Heart left ventricle (tissue), 16 donors: ENCODE measurements at regions not wholly inside any gene's neighbourhood (a gene's known extent, or its start where the extent isn't known, plus 50 kb on each side); places are given as distances from the start of the nearest gene placed in this dataset.
A peak's percentile ranks its signal among the peaks of the same experiment; 100 is the strongest.

Experiments used
- ATAC-seq, 4 donors: fragments of 200-7000 bp; cut with Tn5 transposase; one replicate each; pipeline ENCODE4 v1.9.1; 2020 to 2022; ENCODE audit warnings: moderate library complexity in 4 of 4, mild to moderate bottlenecking in 3 of 4, moderate number of reproducible peaks in 1 of 4
- DNase-seq, 5 donors: peaks; one replicate each; pipeline ENCODE4 v3.0.0-alpha.2; 2020
- H3K27ac ChIP-seq, 12 donors: fragments of 200-600 bp; sonication (generic) in 4 of 12; one replicate each; pipeline versions ENCODE4 v1.5.0 to v1.8.0; 2016 to 2022; ENCODE audit warnings: mild to moderate bottlenecking in 2 of 12
- H3K27me3 ChIP-seq, 9 donors: fragments of 200-600 bp; sonication (generic) in 2 of 9; one replicate each; pipeline versions ENCODE4 v1.5.1 to v1.8.0; 2016 to 2022; ENCODE audit warnings: mild to moderate bottlenecking in 3 of 9
- H3K36me3 ChIP-seq, 9 donors: fragments of 200-600 bp; sonication (generic) in 2 of 9; one replicate each; pipeline versions ENCODE4 v1.5.0 to v1.8.0; 2018 to 2022; ENCODE audit warnings: mild to moderate bottlenecking in 2 of 9
- H3K4me1 ChIP-seq, 12 donors: fragments of 200-600 bp; sonication (generic) in 4 of 12; one replicate each; pipeline versions ENCODE4 v1.5.0 to v1.8.0; 2016 to 2022; ENCODE audit warnings: mild to moderate bottlenecking in 3 of 12
- H3K4me3 ChIP-seq, 12 donors: fragments of 200-600 bp; sonication (generic) in 4 of 12; one replicate each; pipeline versions ENCODE4 v1.5.0 to v1.8.0; 2017 to 2022; ENCODE audit warnings: mild to moderate bottlenecking in 9 of 12, moderate library complexity in 4 of 12
- H3K9me3 ChIP-seq, 12 donors: fragments of 200-600 bp; sonication (generic) in 4 of 12; one replicate each; pipeline versions ENCODE4 v1.5.0 to v1.8.0; 2016 to 2022; ENCODE audit warnings: mild to moderate bottlenecking in 1 of 12
- POLR2A ChIP-seq, 2 donors: fragments of 450-650 bp; IDR thresholded peaks; one replicate each; pipeline ENCODE4 v1.6.1; 2017; ENCODE audit warnings: antibody characterized with exemption in 2 of 2, mild to moderate bottlenecking in 2 of 2, moderate library complexity in 2 of 2
- WGBS, 4 donors: extraction: QIAGEN DNeasy Blood & Tissue Kit in 2 of 4; methylation state at CpG; one replicate each; pipeline versions ENCODE4 v1.1.5 to v1.1.7; 2013 to 2018; 5-methylcytosine and 5-hydroxymethylcytosine counted together
- intact Hi-C, 10 donors: fragments of 100-400 bp; cut with DNase I; formaldehyde crosslinking; loops; one replicate each; pipeline versions ENCODE4 v1.11.1 to v1.14.2; 2022
- TF ChIP-seq, protein P1 (sequence below), 12 donors: fragments of 200-600 bp; sonication (generic) in 4 of 12; IDR thresholded peaks; one replicate each; pipeline versions ENCODE4 v1.5.0 to v1.8.0; 2018 to 2022; ENCODE audit warnings: antibody characterized with exemption in 12 of 12, mild to moderate bottlenecking in 5 of 12
- donor health status: ischemic (EF 13 %, LVEDD 7.1; RV severe dilation, severe dysfunction).
- donor health status: healthy with polysubstance abuse.
- donor health status: DM: no; HTN: yes; CAD: no.
- donor health status: DM: no; HTN: no; CAD: no.
- donor health status: ischemic (EF 25% LVEDD 6.9; RV normal size, moderate dysfunction).
- donor health status: ischemic (EF 25% LVEDD 5.7; RV mildly dilated, moderate dysfunction).
- donor health status: healthy.
- donor health status: DM: yes; HTN: yes; CAD: no.
- donor health status: ischemic (EF 35%, LVEDD 5.7; RV mildly dilated, moderate dysfunction).
- donor health status: nonischemic (EF 11% LVEDD 7.7; RV severe dilation, severe dysfunction).
- donor health status: DM: yes; HTN: yes; CAD: no.
- donor health status: PGD.
- donor health status: ischemic (EF 29% LVEDD 5.4; RV normal size, mild dysfunction).
- donor health status: nonischemic (EF 23%, LVEDD 6.1; RV moderate dilation, normal function).

DNA sequence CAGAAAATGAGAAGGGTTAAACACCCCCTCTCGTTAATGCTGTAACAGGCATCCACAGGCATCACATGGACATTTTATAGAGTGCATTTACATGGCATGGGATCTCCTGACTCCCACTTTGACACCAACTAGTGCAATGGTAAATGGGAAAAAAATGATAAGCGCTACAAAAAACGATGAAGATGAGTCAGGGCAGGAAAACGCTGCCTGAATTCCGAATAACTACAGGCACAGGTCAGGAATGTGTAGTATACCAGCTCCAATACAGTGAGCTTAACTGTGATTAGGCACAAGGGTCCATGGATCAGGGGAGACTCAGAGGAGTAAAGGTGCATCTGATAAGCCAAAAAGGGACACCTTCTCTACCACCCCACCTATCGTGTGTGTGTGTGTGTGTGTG, 223.6 kb downstream of the FOXO1 start:
- DNase-seq = no peak
- H3K27ac ChIP-seq = no peak overlapping the region
- TF ChIP-seq, protein P1, sequence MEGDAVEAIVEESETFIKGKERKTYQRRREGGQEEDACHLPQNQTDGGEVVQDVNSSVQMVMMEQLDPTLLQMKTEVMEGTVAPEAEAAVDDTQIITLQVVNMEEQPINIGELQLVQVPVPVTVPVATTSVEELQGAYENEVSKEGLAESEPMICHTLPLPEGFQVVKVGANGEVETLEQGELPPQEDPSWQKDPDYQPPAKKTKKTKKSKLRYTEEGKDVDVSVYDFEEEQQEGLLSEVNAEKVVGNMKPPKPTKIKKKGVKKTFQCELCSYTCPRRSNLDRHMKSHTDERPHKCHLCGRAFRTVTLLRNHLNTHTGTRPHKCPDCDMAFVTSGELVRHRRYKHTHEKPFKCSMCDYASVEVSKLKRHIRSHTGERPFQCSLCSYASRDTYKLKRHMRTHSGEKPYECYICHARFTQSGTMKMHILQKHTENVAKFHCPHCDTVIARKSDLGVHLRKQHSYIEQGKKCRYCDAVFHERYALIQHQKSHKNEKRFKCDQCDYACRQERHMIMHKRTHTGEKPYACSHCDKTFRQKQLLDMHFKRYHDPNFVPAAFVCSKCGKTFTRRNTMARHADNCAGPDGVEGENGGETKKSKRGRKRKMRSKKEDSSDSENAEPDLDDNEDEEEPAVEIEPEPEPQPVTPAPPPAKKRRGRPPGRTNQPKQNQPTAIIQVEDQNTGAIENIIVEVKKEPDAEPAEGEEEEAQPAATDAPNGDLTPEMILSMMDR (IDR thresholded peaks at IDR 0.05) = no peak
- TF ChIP-seq POLR2A (IDR thresholded peaks at IDR 0.05) = no peak
- H3K36me3 ChIP-seq = no peaks in the 10 kb centered on the region
- no peaks in the 10 kb centered on the region for H3K27me3 ChIP-seq
- intact Hi-C loops = loop anchor here in 6 of 10 donors (5.0 to 10.0 kb wide), 7 partner anchors 34 to 222 kb away; partner anchors contain the start of gene FOXO1 (in 2 of the 6)
- peaks cover 0 to 4% (median 0%) of the 10 kb centered on the region in 12 donors for H3K9me3 ChIP-seq
- H3K4me1 ChIP-seq = peaks cover 5 to 72% (median 57%) of the 10 kb centered on the region in 12 donors
- no peak for ATAC-seq
- H3K4me3 ChIP-seq = no peak overlapping the region
- 62 to 71% (median 64%) methylated on average over 6 of the region's 6 CpGs for WGBS, 4 donors

DNA sequence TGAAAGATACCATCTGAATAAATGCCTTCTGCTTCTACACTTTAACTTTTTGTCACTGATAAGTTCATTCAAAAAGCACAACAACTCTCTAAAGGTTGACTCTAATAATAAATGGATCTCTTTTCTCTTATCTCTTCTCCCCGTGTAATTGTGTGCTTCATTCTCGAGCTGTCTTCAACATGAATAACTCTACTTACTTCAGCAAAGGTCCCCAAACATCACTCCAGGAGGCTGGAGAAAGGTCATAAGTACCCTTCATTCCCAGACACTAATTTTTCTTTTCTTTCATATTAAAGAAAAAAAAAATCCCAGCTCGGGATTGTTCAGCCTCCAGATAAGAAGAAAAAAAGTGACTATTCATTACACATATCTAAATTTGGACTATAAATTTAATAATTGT, 222.2 kb downstream of the FOXO1 start:
- no peak overlapping the region for H3K27ac ChIP-seq
- 45 to 64% (median 50%) methylated on average over 3 of the region's 3 CpGs for WGBS, 4 donors
- H3K4me3 ChIP-seq = no peak overlapping the region
- no peak for TF ChIP-seq POLR2A (IDR thresholded peaks at IDR 0.05)
- TF ChIP-seq, protein P1 (IDR thresholded peaks at IDR 0.05) = no peak
- no peaks in the 10 kb centered on the region for H3K27me3 ChIP-seq
- ATAC-seq (no peak), DNase-seq (no peak)
- intact Hi-C loops = loop anchor here in 7 of 10 donors (2.0 to 10.0 kb wide), 9 partner anchors 33 to 223 kb away; partner anchors contain the start of gene FOXO1 (in 3 of the 7)
- no peaks in the 10 kb centered on the region for H3K36me3 ChIP-seq
- peaks cover 0 to 6% (median 0%) of the 10 kb centered on the region in 12 donors for H3K9me3 ChIP-seq
- H3K4me1 ChIP-seq = peaks cover 5 to 58% (median 45%) of the 10 kb centered on the region in 12 donors

DNA sequence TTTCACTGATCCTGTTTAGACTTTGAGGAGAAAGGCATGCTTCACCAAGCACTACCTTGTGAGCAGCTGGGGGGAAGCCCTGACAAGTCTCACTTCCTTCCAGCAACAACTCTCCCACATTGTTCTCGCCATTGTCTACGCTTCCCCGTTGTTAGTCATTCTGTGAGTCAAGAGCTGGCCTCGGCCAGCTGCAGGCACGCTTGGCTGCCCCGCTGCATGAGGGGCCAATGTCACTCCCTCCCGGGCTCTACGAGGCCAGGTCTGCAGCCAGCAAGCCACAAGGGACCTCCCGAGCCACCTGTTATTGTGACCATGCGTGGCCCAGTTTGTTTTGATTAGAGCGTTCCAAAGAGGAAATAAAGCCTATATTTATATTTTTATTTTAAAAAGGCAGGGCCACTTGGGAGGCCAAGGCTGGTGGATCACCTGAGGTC, 220.9 kb downstream of the FOXO1 start:
- Histone ChIP-seq H3K27me3 (no peaks in the 10 kb centered on the region), H3K4me1 (peaks cover 4 to 46% (median 32%) of the 10 kb centered on the region in 12 donors), H3K4me3 (no peak overlapping the region), H3K9me3 (peaks cover 0 to 12% (median 0%) of the 10 kb centered on the region in 12 donors), H3K27ac (peak overlapping the region in 6 of 12 donors; percentile 28 to 63 (median 52)), H3K36me3 (no peaks in the 10 kb centered on the region)
- WGBS, 4 donors = 45 to 60% (median 54%) methylated on average over 11 of the region's 11 CpGs
- DNase-seq (peak; percentile 67 to 83 (median 75)), ATAC-seq (peak; percentile 27 to 92 (median 74))
- intact Hi-C loops = loop anchor here in 5 of 10 donors (2.0 to 10.0 kb wide), 5 partner anchors 59 to 221 kb away; partner anchors contain the start of gene FOXO1 (in 3 of the 5)
- TF ChIP-seq, protein P1 (IDR thresholded peaks at IDR 0.05) = no peak
- TF ChIP-seq POLR2A (IDR thresholded peaks at IDR 0.05) = no peak

DNA sequence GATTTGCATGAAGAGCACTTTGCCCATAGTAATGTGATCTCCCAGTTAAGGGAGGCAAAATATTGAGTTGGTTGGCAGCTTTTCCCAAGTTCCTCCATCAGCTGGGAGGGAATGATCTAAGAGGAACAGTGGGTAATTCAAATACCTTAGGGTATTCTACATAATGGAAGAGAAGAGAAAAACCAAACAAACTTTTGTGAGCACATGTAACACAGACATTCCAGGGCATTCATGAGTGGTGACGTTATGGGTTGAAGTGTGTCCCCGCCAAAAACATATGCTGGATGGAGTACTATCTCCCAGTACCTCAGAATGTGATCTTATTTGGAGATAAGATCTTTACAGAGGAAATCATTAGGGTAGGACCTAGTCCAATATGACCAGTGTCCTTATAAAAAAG, 220.1 kb downstream of the FOXO1 start:
- ATAC-seq (peak in 1 of 4 donors; percentile 57), DNase-seq (no peak)
- peaks cover 2 to 38% (median 24%) of the 10 kb centered on the region in 12 donors for H3K4me1 ChIP-seq
- TF ChIP-seq, protein P1 (IDR thresholded peaks at IDR 0.05) = no peak
- TF ChIP-seq POLR2A (IDR thresholded peaks at IDR 0.05) = no peak
- H3K27me3 ChIP-seq = no peaks in the 10 kb centered on the region
- intact Hi-C loops = loop anchor here in 4 of 10 donors (10.0 kb wide), 3 partner anchors 58 to 218 kb away; partner anchors contain the start of gene FOXO1 (in 2 of the 4)
- 42 to 83% (median 63%) methylated on average over 2 of the region's 2 CpGs for WGBS, 4 donors
- H3K9me3 ChIP-seq = peaks cover 0 to 12% (median 0%) of the 10 kb centered on the region in 12 donors
- H3K27ac ChIP-seq = no peak overlapping the region
- H3K36me3 ChIP-seq = no peaks in the 10 kb centered on the region
- H3K4me3 ChIP-seq = no peak overlapping the region
